H1 (cell line): ENCODE measurements at regions not wholly inside any gene's neighbourhood (a gene's known extent, or its start where the extent isn't known, plus 50 kb on each side); places are given as distances from the start of the nearest gene placed in this dataset.

Source experiments
- CTCF ChIA-PET: fragments of 300-600 bp; sonication (Branson Sonifier 250); formaldehyde crosslinking; loops from one replicate; lab custom pipeline; 2021; ENCODE audit not compliant: partially characterized antibody; lab: Charles Lee
- POLR2A ChIA-PET: fragments of 300-600 bp; sonication (Branson Sonifier 250); formaldehyde crosslinking; loops from one replicate; lab custom pipeline; 2021; ENCODE audit warnings: inconsistent platforms; ENCODE audit not compliant: partially characterized antibody; lab: Charles Lee
- DNase-seq, 2 experiments: peaks; one replicate each; pipeline versions ENCODE4 v3.0.0 to v3.0.0-alpha.2; 2010 to 2022; ENCODE audit warnings: low spot score in 2 of 2, low read depth in 1 of 2, mixed read lengths in 1 of 2
- FAIRE-seq: peaks from 2 replicates; lab custom pipeline; 2011; peaks lifted over from hg19 to GRCh38; lab: Jason Lieb, UNC
- H2AFZ ChIP-seq: 2 replicates; pipeline ENCODE4 v1.8.1; 2012; ENCODE audit warnings: low read length, inconsistent platforms
- H2AK5ac ChIP-seq: 2 replicates; pipeline ENCODE4 v1.6.1; 2013; ENCODE audit warnings: low read depth, low read length
- H2BK120ac ChIP-seq: replicated peaks from 2 replicates; pipeline ENCODE3; 2013; ENCODE audit warnings: low read depth, low read length, inconsistent platforms
- H2BK12ac ChIP-seq: 2 replicates; pipeline ENCODE4 v1.6.1; 2013; ENCODE audit warnings: low read depth, low read length
- H2BK15ac ChIP-seq: 2 replicates; pipeline ENCODE4 v1.6.1; 2013; ENCODE audit warnings: low read length
- H2BK20ac ChIP-seq: 2 replicates; pipeline ENCODE4 v1.6.1; 2013; ENCODE audit warnings: low read length
- H2BK5ac ChIP-seq: 2 replicates; pipeline ENCODE4 v1.6.1; 2013; ENCODE audit warnings: low read depth, low read length
- H3K14ac ChIP-seq: 2 replicates; pipeline ENCODE4 v1.6.1; 2013; ENCODE audit warnings: inconsistent platforms; ENCODE audit not compliant: insufficient read length
- H3K18ac ChIP-seq: 2 replicates; pipeline ENCODE4 v1.6.1; 2013; ENCODE audit warnings: low read length; ENCODE audit errors: extremely low read depth
- H3K23ac ChIP-seq: 2 replicates; pipeline ENCODE4 v1.6.1; 2013; ENCODE audit warnings: inconsistent platforms; ENCODE audit not compliant: insufficient read length
- H3K23me2 ChIP-seq: 2 replicates; pipeline ENCODE4 v1.6.1; 2013; ENCODE audit warnings: low read depth, low read length
- H3K27ac ChIP-seq: 2 replicates; pipeline ENCODE4 v1.6.1; 2011; ENCODE audit warnings: low read depth, low read length, inconsistent platforms
- H3K27me3 ChIP-seq, 4 experiments: replicated peaks in 1 of 4; 1 replicate in 1 of 4; 2 replicates in 3 of 4; pipeline versions ENCODE4 v1.6.1 to v1.8.1; 2011 to 2013; ENCODE audit warnings: low read length in 3 of 4, mild to moderate bottlenecking in 3 of 4, inconsistent platforms in 2 of 4, mixed read lengths in 2 of 4, moderate library complexity in 1 of 4; ENCODE audit not compliant: control insufficient read depth in 3 of 4, insufficient read depth in 3 of 4; ENCODE audit errors: extremely low read depth in 1 of 4
- H3K36me3 ChIP-seq, 4 experiments: 2 replicates each; pipeline versions ENCODE4 v1.6.1 to v1.8.1; 2011 to 2013; ENCODE audit warnings: mild to moderate bottlenecking in 4 of 4, low read length in 3 of 4, moderate library complexity in 2 of 4, control low read depth in 1 of 4, inconsistent platforms in 1 of 4; ENCODE audit not compliant: insufficient read depth in 4 of 4, control insufficient read depth in 2 of 4
- H3K4ac ChIP-seq: replicated peaks from 2 replicates; pipeline ENCODE3; 2013; ENCODE audit warnings: low read length, low read depth, mixed read lengths, inconsistent platforms; ENCODE audit not compliant: insufficient read length
- H3K4me1 ChIP-seq, 4 experiments: replicated peaks in 1 of 4; 1 replicate in 1 of 4; 2 replicates in 3 of 4; pipeline versions ENCODE4 v1.6.1 to v1.8.1; 2011 to 2013; ENCODE audit warnings: low read length in 3 of 4, inconsistent platforms in 2 of 4, mixed read lengths in 1 of 4; ENCODE audit not compliant: insufficient read depth in 4 of 4, control insufficient read depth in 3 of 4
- H3K4me2 ChIP-seq, 2 experiments: 2 replicates each; pipeline versions ENCODE4 v1.6.1 to v1.8.1; 2011 to 2013; ENCODE audit warnings: low read depth in 2 of 2, low read length in 2 of 2, control low read depth in 1 of 2, inconsistent platforms in 1 of 2, mild to moderate bottlenecking in 1 of 2; ENCODE audit not compliant: insufficient read depth in 1 of 2
- H3K4me3 ChIP-seq, 4 experiments: fragments of 200-600, 300-600 bp in 1 of 4; sonication (generic), shearing (Covaris generic), sonication (Bioruptor Twin) in 1 of 4; 2 replicates each; pipeline versions ENCODE4 v1.5.1 to v1.8.1; 2011 to 2016; ENCODE audit warnings: low read length in 4 of 4, low read depth in 3 of 4, control low read depth in 2 of 4, inconsistent platforms in 2 of 4, mild to moderate bottlenecking in 2 of 4, mixed read lengths in 1 of 4, moderate library complexity in 1 of 4; ENCODE audit not compliant: insufficient read depth in 2 of 4; ENCODE audit errors: extremely low read depth in 1 of 4
- H3K56ac ChIP-seq: replicated peaks from 2 replicates; pipeline ENCODE3; 2013; ENCODE audit warnings: low read depth, mild to moderate bottlenecking, mixed read lengths, low read length, inconsistent platforms; ENCODE audit not compliant: insufficient read length
- H3K79me1 ChIP-seq: 2 replicates; pipeline ENCODE4 v1.6.1; 2013; ENCODE audit warnings: low read depth, low read length, control low read depth
- H3K79me2 ChIP-seq, 2 experiments: 2 replicates each; pipeline versions ENCODE4 v1.6.1 to v1.8.1; 2012 to 2013; ENCODE audit warnings: low read length in 2 of 2, mild to moderate bottlenecking in 2 of 2, inconsistent platforms in 1 of 2; ENCODE audit not compliant: insufficient read depth in 2 of 2, control insufficient read depth in 1 of 2
- H3K9ac ChIP-seq, 4 experiments: replicated peaks in 1 of 4; 1 replicate in 1 of 4; 2 replicates in 3 of 4; pipeline versions ENCODE4 v1.6.1 to v1.8.1; 2011 to 2013; ENCODE audit warnings: low read depth in 3 of 4, low read length in 3 of 4, control low read depth in 2 of 4, mild to moderate bottlenecking in 2 of 4, moderate library complexity in 2 of 4, inconsistent platforms in 1 of 4; ENCODE audit errors: extremely low read depth in 1 of 4
- H3K9me3 ChIP-seq, 2 experiments: 2 replicates each; pipeline versions ENCODE4 v1.6.1 to v1.8.1; 2012 to 2013; ENCODE audit warnings: mild to moderate bottlenecking in 2 of 2, moderate library complexity in 2 of 2, control low read depth in 1 of 2, inconsistent platforms in 1 of 2, low read depth in 1 of 2, low read length in 1 of 2, mixed read lengths in 1 of 2; ENCODE audit not compliant: insufficient read depth in 2 of 2
- H4K20me1 ChIP-seq, 2 experiments: replicated peaks in 1 of 2; 2 replicates each; pipeline versions ENCODE3 to v1.8.1; 2011 to 2013; ENCODE audit warnings: inconsistent platforms in 2 of 2, low read length in 2 of 2, mild to moderate bottlenecking in 1 of 2; ENCODE audit not compliant: insufficient read depth in 2 of 2, control insufficient read depth in 1 of 2
- H4K5ac ChIP-seq: 2 replicates; pipeline ENCODE4 v1.6.1; 2013; ENCODE audit warnings: low read length, low read depth, mixed read lengths, inconsistent platforms; ENCODE audit not compliant: insufficient read length
- H4K8ac ChIP-seq: 2 replicates; pipeline ENCODE4 v1.8.0; 2013; ENCODE audit warnings: mild to moderate bottlenecking, moderate library complexity, low read length, inconsistent platforms; ENCODE audit not compliant: insufficient read depth; ENCODE audit errors: extremely low read depth
- H4K91ac ChIP-seq: replicated peaks from 2 replicates; pipeline ENCODE3; 2013; ENCODE audit warnings: low read length, mixed read lengths, inconsistent platforms; ENCODE audit not compliant: insufficient read length
- ATF2 ChIP-seq: IDR thresholded peaks from 2 replicates; pipeline ENCODE4 v1.6.1; 2012; ENCODE audit warnings: low read length, inconsistent platforms
- BACH1 ChIP-seq: IDR thresholded peaks from 2 replicates; pipeline ENCODE4 v1.6.1; 2012; ENCODE audit warnings: low read length, improper control_type of control experiment
- EGR1 ChIP-seq: IDR thresholded peaks from 2 replicates; pipeline ENCODE4 v1.6.1; 2011; ENCODE audit warnings: low read depth, low read length, borderline replicate concordance
- HDAC2 ChIP-seq, 2 experiments: fragments of 300-600 bp in 1 of 2; sonication (generic) in 1 of 2; IDR thresholded peaks; 2 replicates each; pipeline ENCODE4 v1.6.1; 2011 to 2012; ENCODE audit warnings: low read depth in 2 of 2, low read length in 2 of 2, mild to moderate bottlenecking in 2 of 2, moderate library complexity in 2 of 2, borderline replicate concordance in 1 of 2, inconsistent platforms in 1 of 2
- JUND ChIP-seq: IDR thresholded peaks from 2 replicates; pipeline ENCODE4 v1.6.1; 2011; ENCODE audit warnings: mild to moderate bottlenecking, improper control_type of control experiment, low read length
- RNF2 ChIP-seq: fragments of 200-900, 300-1000 bp; sonication (generic); IDR thresholded peaks from 2 replicates; pipeline ENCODE4 v1.7.1; 2016; ENCODE audit warnings: borderline replicate concordance, low read depth, mild to moderate bottlenecking, antibody characterized with exemption, low read length; ENCODE audit not compliant: poor library complexity, severe bottlenecking; ENCODE audit errors: missing control alignments
- SAP30 ChIP-seq: fragments of 300-600 bp; sonication (generic); IDR thresholded peaks from 2 replicates; pipeline ENCODE4 v1.7.1; 2012; ENCODE audit warnings: low read length, moderate library complexity, mild to moderate bottlenecking, inconsistent platforms; ENCODE audit not compliant: insufficient read depth, insufficient replicate concordance
- TAF1 ChIP-seq: IDR thresholded peaks from 2 replicates; pipeline ENCODE4 v1.6.1; 2011; ENCODE audit warnings: mild to moderate bottlenecking, low read depth, low read length
- TCF12 ChIP-seq: IDR thresholded peaks from 2 replicates; pipeline ENCODE4 v1.6.1; 2011; ENCODE audit warnings: low read depth, mild to moderate bottlenecking, low read length
- YY1 ChIP-seq: IDR thresholded peaks from 2 replicates; pipeline ENCODE4 v1.6.1; 2011; ENCODE audit warnings: low read depth, mild to moderate bottlenecking, low read length
- WGBS, 2 experiments: shearing (Covaris generic) in 1 of 2; methylation state at CpG; one replicate each; pipeline versions ENCODE4 v1.1.6 to v1.1.7; 2013 to 2015; ENCODE audit warnings: low lambda C conversion rate in 2 of 2, mixed read lengths in 2 of 2, inconsistent platforms in 1 of 2, low coverage in 1 of 2, missing lambda C conversion rate in 1 of 2; ENCODE audit not compliant: insufficient replicate concordance in 2 of 2, insufficient coverage in 1 of 2, insufficient read length in 1 of 2; ENCODE audit errors: extremely low coverage in 1 of 2, missing lambda C conversion rate in 1 of 2; 5-methylcytosine and 5-hydroxymethylcytosine counted together

- no peak overlapping the region for H2BK5ac ChIP-seq
- no peak overlapping the region for H2AFZ ChIP-seq
- H3K36me3 ChIP-seq, result peaks cover 0 to 5% (median 0%) of the 10 kb centered on the region in 4 experiments; a peak in 2 of 8 replicates
- H3K27ac ChIP-seq, result no peak overlapping the region
- H3K79me2 ChIP-seq, result no peaks in the 10 kb centered on the region
- WGBS, 2 experiments, result 96% methylated on average over 3 of the region's 3 CpGs; no CpG with 5 or more reads in 1 of the 2 experiments
- no peaks in the 10 kb centered on the region for H3K79me1 ChIP-seq
- H4K5ac ChIP-seq, result no peak overlapping the region
- H2BK12ac ChIP-seq, result no peak overlapping the region
- no peak overlapping the region for H2BK15ac ChIP-seq
- no peak overlapping the region for H3K18ac ChIP-seq
- H3K4me1 ChIP-seq, result no peaks in the 10 kb centered on the region
- H4K8ac ChIP-seq, result no peak overlapping the region
- FAIRE-seq (no peak), DNase-seq (no peak)
- no peaks in the 10 kb centered on the region for H3K23me2 ChIP-seq
- no peak overlapping the region for H4K91ac ChIP-seq
- POLR2A ChIA-PET, result no interaction called here
- CTCF ChIA-PET, result no interaction called here
- no peak overlapping the region for H2BK120ac ChIP-seq
- H3K9me3 ChIP-seq, result peaks cover 15 to 18% of the 10 kb centered on the region in 2 experiments
- H4K20me1 ChIP-seq, result no peaks in the 10 kb centered on the region
- no peak overlapping the region for H3K56ac ChIP-seq
- no peak overlapping the region for H3K14ac ChIP-seq
- no peak overlapping the region for H3K9ac ChIP-seq
- no peak overlapping the region for H3K4ac ChIP-seq
- H2BK20ac ChIP-seq, result no peak overlapping the region
- H3K4me3 ChIP-seq, result no peak overlapping the region
- no peak for TF ChIP-seq TCF12
- TF ChIP-seq RNF2, result no peak
- no peak for TF ChIP-seq JUND
- TF ChIP-seq ATF2, result no peak
- no peak for TF ChIP-seq YY1
- no peak for TF ChIP-seq TAF1
- TF ChIP-seq EGR1, result no peak
- TF ChIP-seq HDAC2 (IDR thresholded peaks at IDR 0.05; ENCODE audit: borderline replicate concordance in 1 of 2, low read depth in 2 of 2, low read length in 2 of 2), result no peak
- no peak for TF ChIP-seq SAP30
- no peak for TF ChIP-seq BACH1
- no peak overlapping the region for H2AK5ac ChIP-seq
- no peak overlapping the region for H3K23ac ChIP-seq
- no peaks in the 10 kb centered on the region for H3K27me3 ChIP-seq
- no peak overlapping the region for H3K4me2 ChIP-seq
Observed at GRCh38 chr3:110074095-110074494, 736.7 kb upstream of the DPPA4 start.
